ENCODE measurements at regions not wholly inside any gene's neighbourhood (a gene's known extent, or its start where the extent isn't known, plus 50 kb on each side); places are given as distances from the start of the nearest gene placed in this dataset.

GRCh38 chr17:72303787-72304733 lies 183.2 kb downstream of the SOX9 start:
- DNase-seq = no peak

- DNase-seq = no peak
Measured at GRCh38 chr17:72304859-72305258, 184.0 kb downstream of the SOX9 start.

- no peak for DNase-seq
Measured at GRCh38 chr17:72305472-72305871, 184.7 kb downstream of the SOX9 start.

- DNase-seq = no peak
Measured at GRCh38 chr17:72306037-72306436, 185.2 kb downstream of the SOX9 start.

- no peak for DNase-seq
Measured at GRCh38 chr17:72307836-72308235, 187.0 kb downstream of the SOX9 start.

- no peak for DNase-seq
Measured at GRCh38 chr17:72308744-72309385, 188.0 kb downstream of the SOX9 start.

- no peak for DNase-seq
Measured at GRCh38 chr17:72311004-72311403, 190.2 kb downstream of the SOX9 start.

GRCh38 chr17:72315122-72315913 lies 194.5 kb downstream of the SOX9 start:
- DNase-seq = no peak

GRCh38 chr17:72318131-72318530 lies 197.3 kb downstream of the SOX9 start:
- DNase-seq = no peak

GRCh38 chr17:72321896-72322295 lies 201.1 kb downstream of the SOX9 start:
- DNase-seq = no peak

GRCh38 chr17:72332367-72332766 lies 211.5 kb downstream of the SOX9 start:
- no peak for DNase-seq

GRCh38 chr17:72333570-72333969 lies 212.8 kb downstream of the SOX9 start:
- no peak for DNase-seq

- DNase-seq = no peak
Measured at GRCh38 chr17:72334205-72334604, 213.4 kb downstream of the SOX9 start.

GRCh38 chr17:72336026-72336803 lies 215.4 kb downstream of the SOX9 start:
- no peak for DNase-seq

GRCh38 chr17:72336804-72337070 lies 215.9 kb downstream of the SOX9 start:
- DNase-seq = no peak

GRCh38 chr17:72338304-72338703 lies 217.5 kb downstream of the SOX9 start:
- DNase-seq = no peak

- DNase-seq = no peak
Measured at GRCh38 chr17:72338847-72339790, 218.3 kb downstream of the SOX9 start.

GRCh38 chr17:72340836-72341235 lies 220.0 kb downstream of the SOX9 start:
- no peak for DNase-seq

- no peak for DNase-seq
Measured at GRCh38 chr17:72342061-72342460, 221.2 kb downstream of the SOX9 start.

GRCh38 chr17:72342627-72343527 lies 222.1 kb downstream of the SOX9 start:
- DNase-seq = no peak

- no peak for DNase-seq
Measured at GRCh38 chr17:72343911-72344310, 223.1 kb downstream of the SOX9 start.

All from T-helper 9 cell (primary cell).